K562 (cell line): ENCODE measurements at regions not wholly inside any gene's neighbourhood (a gene's known extent, or its start where the extent isn't known, plus 50 kb on each side); places are given as distances from the start of the nearest gene placed in this dataset.

Source experiments
- ATAC-seq: fragments of 200-7000 bp; cut with Tn5 transposase; 3 replicates; pipeline ENCODE4 v1.9.1; 2020; ENCODE audit warnings: moderate library complexity
- BruUV-seq: library from RNA; stranded (reverse); fragments of 400-500 nt; replicated peaks from 2 replicates; lab custom pipeline; 2021; lab: Mats Ljungman, UMichigan
- CTCF ChIA-PET: fragments of 300-600 bp; formaldehyde crosslinking; extraction: SDS; loops from one replicate; lab custom pipeline; 2021; ENCODE audit warnings: low intra/inter-chr PET ratio; lab: Yijun Ruan, JAX
- POLR2A ChIA-PET: fragments of 300-600, 350-650 bp; sonication (Branson Sonifier 250); formaldehyde crosslinking; extraction: SDS; loops from one replicate; lab custom pipeline; 2021; ENCODE audit warnings: antibody characterized with exemption, inconsistent platforms; lab: Yijun Ruan, JAX
- DNase-seq, 4 experiments: peaks; one replicate each; pipeline versions ENCODE4 v3.0.0 to v3.0.0-alpha.2; 2011 to 2018; ENCODE audit warnings: low spot score in 3 of 4, mixed read lengths in 3 of 4; ENCODE audit errors: extremely low read depth in 1 of 4
- FAIRE-seq: peaks from 2 replicates; lab custom pipeline; 2011; peaks lifted over from hg19 to GRCh38; lab: Jason Lieb, UNC
- H2AFZ ChIP-seq: 2 replicates; pipeline ENCODE4 v1.6.0; 2011; ENCODE audit warnings: low read depth, low read length, control low read depth, inconsistent platforms
- H3K27ac ChIP-seq: fragments of 200-600 bp; 3 replicates; pipeline ENCODE4 v1.8.0; 2011; ENCODE audit warnings: low read depth, mild to moderate bottlenecking, control low read depth, inconsistent platforms, low read length, moderate library complexity, mixed read lengths; ENCODE audit errors: extremely low read depth
- H3K27me3 ChIP-seq, 2 experiments: fragments of 300-600 bp in 1 of 2; 2 replicates in 1 of 2; 3 replicates in 1 of 2; pipeline versions ENCODE4 v1.6.0 to v1.8.0; 2011; ENCODE audit warnings: inconsistent platforms in 2 of 2, low read length in 2 of 2, mild to moderate bottlenecking in 1 of 2, mixed read lengths in 1 of 2, moderate library complexity in 1 of 2; ENCODE audit not compliant: control insufficient read depth in 2 of 2, insufficient read depth in 2 of 2
- H3K36me3 ChIP-seq: fragments of 300-600 bp; 3 replicates; pipeline ENCODE4 v1.8.0; 2011; ENCODE audit warnings: mild to moderate bottlenecking, low read length, inconsistent platforms; ENCODE audit not compliant: control insufficient read depth, insufficient read depth
- H3K4me1 ChIP-seq, 2 experiments: fragments of 200-600 bp in 1 of 2; replicated peaks in 1 of 2; 2 replicates in 1 of 2; 3 replicates in 1 of 2; pipeline versions ENCODE4 v1.5.1 to v1.8.0; 2011; ENCODE audit warnings: inconsistent platforms in 2 of 2, low read length in 2 of 2, mild to moderate bottlenecking in 1 of 2, mixed read lengths in 1 of 2, moderate library complexity in 1 of 2; ENCODE audit not compliant: control insufficient read depth in 2 of 2, insufficient read depth in 2 of 2
- H3K4me2 ChIP-seq: 2 replicates; pipeline ENCODE4 v1.6.1; 2011; ENCODE audit warnings: low read length, control low read depth, inconsistent platforms, mixed read lengths; ENCODE audit not compliant: insufficient read depth
- H3K4me3 ChIP-seq: fragments of 200-600 bp; sonication (generic), shearing (Covaris generic); 2 replicates; pipeline ENCODE4 v1.5.1; 2016; ENCODE audit warnings: control low read depth, inconsistent platforms
- H3K79me2 ChIP-seq: fragments of 200-600 bp; 3 replicates; pipeline ENCODE4 v1.8.0; 2011; ENCODE audit warnings: low read length, inconsistent platforms; ENCODE audit not compliant: control insufficient read depth, insufficient read depth
- H3K9ac ChIP-seq, 2 experiments: 2 replicates each; pipeline versions ENCODE4 v1.6.0 to v1.6.1; 2011; ENCODE audit warnings: low read depth in 2 of 2, low read length in 2 of 2, control low read depth in 1 of 2, inconsistent platforms in 1 of 2, mild to moderate bottlenecking in 1 of 2, mixed read lengths in 1 of 2; ENCODE audit not compliant: insufficient read depth in 1 of 2
- H3K9me1 ChIP-seq: one replicate; pipeline ENCODE4 v1.6.0; 2011; ENCODE audit warnings: inconsistent platforms, mild to moderate bottlenecking, low read length, moderate library complexity; ENCODE audit not compliant: control insufficient read depth, insufficient read depth
- H3K9me3 ChIP-seq: replicated peaks from 2 replicates; pipeline ENCODE4 v1.5.1; 2011; ENCODE audit warnings: low read depth, low read length, inconsistent platforms; ENCODE audit not compliant: control insufficient read depth, insufficient read depth
- H4K20me1 ChIP-seq: replicated peaks from 2 replicates; pipeline ENCODE4 v1.6.1; 2011; ENCODE audit warnings: low read length, inconsistent platforms, mixed read lengths; ENCODE audit not compliant: control insufficient read depth, insufficient read depth
- DIDO1 ChIP-seq: fragments of 450-650 bp; IDR thresholded peaks from 2 replicates; pipeline ENCODE4 v1.6.1; 2016; ENCODE audit warnings: low read depth, missing biosample characterization, missing genetic modification characterization
- GTF3C2 ChIP-seq: IDR thresholded peaks from 3 replicates; pipeline ENCODE4 v1.6.1; 2011; ENCODE audit warnings: borderline replicate concordance, mild to moderate bottlenecking, moderate library complexity; ENCODE audit not compliant: insufficient read length; ENCODE audit errors: extremely low read depth
- HDAC6 ChIP-seq: IDR thresholded peaks from 2 replicates; pipeline ENCODE4 v1.6.1; 2012; ENCODE audit warnings: low read depth, mild to moderate bottlenecking, control low read depth, inconsistent platforms, low read length, moderate library complexity
- HNRNPLL ChIP-seq: fragments of 200-400 bp; formaldehyde crosslinking; IDR thresholded peaks from 2 replicates; pipeline ENCODE4 v1.6.1; 2017; ENCODE audit warnings: low read length, low read depth, mild to moderate bottlenecking; ENCODE audit not compliant: poor library complexity, severe bottlenecking
- ID3 ChIP-seq, 2 experiments: fragments of 250-450 bp in 1 of 2; fragments of 450-650 bp in 1 of 2; sonication (Bioruptor Pico) in 1 of 2; IDR thresholded peaks; 2 replicates each; pipeline versions ENCODE4 v1.6.1 to v1.8.0; 2016 to 2021; ENCODE audit warnings: mild to moderate bottlenecking in 2 of 2, moderate library complexity in 2 of 2, missing compliant biosample characterization in 1 of 2, missing genetic modification characterization in 1 of 2
- MCM5 ChIP-seq: fragments of 450-650 bp; IDR thresholded peaks from 2 replicates; pipeline ENCODE4 v1.6.1; 2016; ENCODE audit warnings: low read depth
- MTA3 ChIP-seq: fragments of 450-650 bp; formaldehyde crosslinking; IDR thresholded peaks from 2 replicates; pipeline ENCODE4 v1.6.1; 2017; ENCODE audit warnings: mild to moderate bottlenecking, borderline replicate concordance
- NFYB ChIP-seq: IDR thresholded peaks from 2 replicates; pipeline ENCODE4 v1.6.1; 2011; ENCODE audit warnings: mild to moderate bottlenecking, moderate library complexity; ENCODE audit not compliant: insufficient read length; ENCODE audit errors: extremely low read depth
- RBBP5 ChIP-seq: fragments of 200-600 bp; sonication (generic); IDR thresholded peaks from 2 replicates; pipeline ENCODE4 v1.6.1; 2012; ENCODE audit warnings: borderline replicate concordance, mild to moderate bottlenecking, low read length, control low read depth, inconsistent platforms; ENCODE audit not compliant: insufficient read depth, poor library complexity, severe bottlenecking
- SMARCC2 ChIP-seq: fragments of 450-650 bp; IDR thresholded peaks from 2 replicates; pipeline ENCODE4 v1.6.1; 2017; ENCODE audit warnings: antibody characterized with exemption, moderate library complexity, mild to moderate bottlenecking, low read depth
- SPI1 ChIP-seq: IDR thresholded peaks from 2 replicates; pipeline ENCODE4 v1.6.1; 2011; ENCODE audit warnings: low read depth, low read length, control low read depth, borderline replicate concordance
- TFAM ChIP-seq: fragments of 250-450 bp; sonication (Bioruptor Pico); conservative IDR thresholded peaks from 2 replicates; pipeline ENCODE4 v1.5.0; 2021; ENCODE audit warnings: mild to moderate bottlenecking, moderate library complexity
- TFE3 ChIP-seq: fragments of 450-650 bp; formaldehyde crosslinking; IDR thresholded peaks from 2 replicates; pipeline ENCODE4 v1.4.0; 2020; ENCODE audit warnings: mild to moderate bottlenecking, mixed read lengths
- TGIF2 ChIP-seq: sonication (generic); formaldehyde crosslinking; IDR thresholded peaks from 2 replicates; pipeline ENCODE4 v1.8.1; 2022; ENCODE audit warnings: mild to moderate bottlenecking, missing genetic modification reagents, moderate library complexity
- ZNF23 ChIP-seq: fragments of 250-450 bp; sonication (Bioruptor Pico); IDR thresholded peaks from 2 replicates; pipeline ENCODE4 v1.4.0; 2020; ENCODE audit warnings: mild to moderate bottlenecking
- ZNF57 ChIP-seq: fragments of 450-650 bp; formaldehyde crosslinking; IDR thresholded peaks from 2 replicates; pipeline ENCODE4 v1.4.0; 2020; ENCODE audit warnings: mild to moderate bottlenecking, moderate library complexity
- WGBS: fragments of 100-300 bp; shearing (Covaris generic); methylation state at CpG from one replicate; pipeline ENCODE4 v1.1.6; 2016; ENCODE audit warnings: low coverage, mixed read lengths; ENCODE audit not compliant: insufficient coverage; ENCODE audit errors: missing lambda C conversion rate; 5-methylcytosine and 5-hydroxymethylcytosine counted together
- in situ Hi-C: fragments of 300-500 bp; cut with MboI; formaldehyde crosslinking; loops from 4 replicates; pipeline ENCODE4 v1.15.0; 2018; ENCODE audit warnings: inconsistent platforms, mixed read lengths
- intact Hi-C: fragments of 100-400 bp; cut with micrococcal nuclease; formaldehyde crosslinking; loops from 2 replicates; pipeline ENCODE4 v1.14.2; 2022

GRCh38 chr5:163893281-163893680 lies 387.9 kb downstream of the MAT2B start:
- no peak for FAIRE-seq
- H3K27me3 ChIP-seq, result no peaks in the 10 kb centered on the region
- no peaks in the 10 kb centered on the region for H4K20me1 ChIP-seq
- intact Hi-C loops, result no loop called here
- no TSS peak for BruUV-seq
- H3K9ac ChIP-seq, result no peak overlapping the region
- no peaks in the 10 kb centered on the region for H3K4me1 ChIP-seq
- TF ChIP-seq TGIF2 (CRISPR knock-in tag), result no peak
- no peak for TF ChIP-seq HDAC6
- no peak for TF ChIP-seq TFE3
- no peak for TF ChIP-seq ZNF23 (CRISPR knock-in tag)
- no peak for TF ChIP-seq MCM5
- TF ChIP-seq NFYB, result no peak
- no peak for TF ChIP-seq ZNF57
- TF ChIP-seq ID3 (CRISPR knock-in tag; IDR thresholded peaks at IDR 0.05), result no peak
- no peak for TF ChIP-seq ID3 (tag; IDR thresholded peaks at IDR 0.05)
- no peak for TF ChIP-seq MTA3
- no peak for TF ChIP-seq SPI1
- TF ChIP-seq DIDO1 (tag), result no peak
- no peak for TF ChIP-seq SMARCC2
- TF ChIP-seq HNRNPLL, result no peak
- TF ChIP-seq GTF3C2, result no peak
- TF ChIP-seq RBBP5, result no peak
- TF ChIP-seq TFAM (CRISPR knock-in tag), result no peak
- TF ChIP-seq, all 486 proteins: peak for 0
- Histone ChIP-seq H3K36me3 (no peaks in the 10 kb centered on the region), H3K27ac (no peak overlapping the region), H3K9me3 (no peaks in the 10 kb centered on the region), H3K4me2 (no peak overlapping the region), H3K79me2 (no peaks in the 10 kb centered on the region), H3K9me1 (no peaks in the 10 kb centered on the region), H2AFZ (no peak overlapping the region), H3K4me3 (no peak overlapping the region)
- DNase-seq, result no peak
- CTCF ChIA-PET, result no interaction called here
- POLR2A ChIA-PET, result no interaction called here
- ATAC-seq, result no peak
- 10% methylated on average over 2 of the region's 2 CpGs for WGBS
- in situ Hi-C loops, result no loop called here
